K562 (cell line): ENCODE measurements at regions not wholly inside any gene's neighbourhood (a gene's known extent, or its start where the extent isn't known, plus 50 kb on each side); places are given as distances from the start of the nearest gene placed in this dataset.

Source experiments
- ATAC-seq: fragments of 200-7000 bp; cut with Tn5 transposase; 3 replicates; pipeline ENCODE4 v1.9.1; 2020; ENCODE audit warnings: moderate library complexity
- BruUV-seq: library from RNA; stranded (reverse); fragments of 400-500 nt; replicated peaks from 2 replicates; lab custom pipeline; 2021; lab: Mats Ljungman, UMichigan
- CTCF ChIA-PET: fragments of 300-600 bp; formaldehyde crosslinking; extraction: SDS; loops from one replicate; lab custom pipeline; 2021; ENCODE audit warnings: low intra/inter-chr PET ratio; lab: Yijun Ruan, JAX
- POLR2A ChIA-PET: fragments of 300-600, 350-650 bp; sonication (Branson Sonifier 250); formaldehyde crosslinking; extraction: SDS; loops from one replicate; lab custom pipeline; 2021; ENCODE audit warnings: antibody characterized with exemption, inconsistent platforms; lab: Yijun Ruan, JAX
- DNase-seq, 4 experiments: peaks; one replicate each; pipeline versions ENCODE4 v3.0.0 to v3.0.0-alpha.2; 2011 to 2018; ENCODE audit warnings: low spot score in 3 of 4, mixed read lengths in 3 of 4; ENCODE audit errors: extremely low read depth in 1 of 4
- FAIRE-seq: peaks from 2 replicates; lab custom pipeline; 2011; peaks lifted over from hg19 to GRCh38; lab: Jason Lieb, UNC
- H2AFZ ChIP-seq: 2 replicates; pipeline ENCODE4 v1.6.0; 2011; ENCODE audit warnings: low read depth, low read length, control low read depth, inconsistent platforms
- H3K27ac ChIP-seq: fragments of 200-600 bp; 3 replicates; pipeline ENCODE4 v1.8.0; 2011; ENCODE audit warnings: low read depth, mild to moderate bottlenecking, control low read depth, inconsistent platforms, low read length, moderate library complexity, mixed read lengths; ENCODE audit errors: extremely low read depth
- H3K27me3 ChIP-seq, 2 experiments: fragments of 300-600 bp in 1 of 2; 2 replicates in 1 of 2; 3 replicates in 1 of 2; pipeline versions ENCODE4 v1.6.0 to v1.8.0; 2011; ENCODE audit warnings: inconsistent platforms in 2 of 2, low read length in 2 of 2, mild to moderate bottlenecking in 1 of 2, mixed read lengths in 1 of 2, moderate library complexity in 1 of 2; ENCODE audit not compliant: control insufficient read depth in 2 of 2, insufficient read depth in 2 of 2
- H3K36me3 ChIP-seq: fragments of 300-600 bp; 3 replicates; pipeline ENCODE4 v1.8.0; 2011; ENCODE audit warnings: mild to moderate bottlenecking, low read length, inconsistent platforms; ENCODE audit not compliant: control insufficient read depth, insufficient read depth
- H3K4me1 ChIP-seq, 2 experiments: fragments of 200-600 bp in 1 of 2; replicated peaks in 1 of 2; 2 replicates in 1 of 2; 3 replicates in 1 of 2; pipeline versions ENCODE4 v1.5.1 to v1.8.0; 2011; ENCODE audit warnings: inconsistent platforms in 2 of 2, low read length in 2 of 2, mild to moderate bottlenecking in 1 of 2, mixed read lengths in 1 of 2, moderate library complexity in 1 of 2; ENCODE audit not compliant: control insufficient read depth in 2 of 2, insufficient read depth in 2 of 2
- H3K4me2 ChIP-seq: 2 replicates; pipeline ENCODE4 v1.6.1; 2011; ENCODE audit warnings: low read length, control low read depth, inconsistent platforms, mixed read lengths; ENCODE audit not compliant: insufficient read depth
- H3K4me3 ChIP-seq: fragments of 200-600 bp; sonication (generic), shearing (Covaris generic); 2 replicates; pipeline ENCODE4 v1.5.1; 2016; ENCODE audit warnings: control low read depth, inconsistent platforms
- H3K79me2 ChIP-seq: fragments of 200-600 bp; 3 replicates; pipeline ENCODE4 v1.8.0; 2011; ENCODE audit warnings: low read length, inconsistent platforms; ENCODE audit not compliant: control insufficient read depth, insufficient read depth
- H3K9ac ChIP-seq, 2 experiments: 2 replicates each; pipeline versions ENCODE4 v1.6.0 to v1.6.1; 2011; ENCODE audit warnings: low read depth in 2 of 2, low read length in 2 of 2, control low read depth in 1 of 2, inconsistent platforms in 1 of 2, mild to moderate bottlenecking in 1 of 2, mixed read lengths in 1 of 2; ENCODE audit not compliant: insufficient read depth in 1 of 2
- H3K9me1 ChIP-seq: one replicate; pipeline ENCODE4 v1.6.0; 2011; ENCODE audit warnings: inconsistent platforms, mild to moderate bottlenecking, low read length, moderate library complexity; ENCODE audit not compliant: control insufficient read depth, insufficient read depth
- H3K9me3 ChIP-seq: replicated peaks from 2 replicates; pipeline ENCODE4 v1.5.1; 2011; ENCODE audit warnings: low read depth, low read length, inconsistent platforms; ENCODE audit not compliant: control insufficient read depth, insufficient read depth
- H4K20me1 ChIP-seq: replicated peaks from 2 replicates; pipeline ENCODE4 v1.6.1; 2011; ENCODE audit warnings: low read length, inconsistent platforms, mixed read lengths; ENCODE audit not compliant: control insufficient read depth, insufficient read depth
- CEBPB ChIP-seq: fragments of 450-650 bp; IDR thresholded peaks from 2 replicates; pipeline ENCODE4 v1.6.1; 2016; ENCODE audit warnings: missing genetic modification characterization, missing compliant biosample characterization
- ELF1 ChIP-seq: fragments of 200-800 bp; sonication (Bioruptor generic); IDR thresholded peaks from 2 replicates; pipeline ENCODE4 v1.6.1; 2016; ENCODE audit warnings: missing genetic modification characterization, missing compliant biosample characterization
- NFRKB ChIP-seq: fragments of 450-650 bp; IDR thresholded peaks from 2 replicates; pipeline ENCODE4 v1.6.1; 2016; ENCODE audit warnings: low read depth
- RBM25 ChIP-seq: fragments of 200-400 bp; formaldehyde crosslinking; IDR thresholded peaks from 2 replicates; pipeline ENCODE4 v1.6.1; 2018; ENCODE audit warnings: low read length, low read depth, moderate library complexity; ENCODE audit not compliant: severe bottlenecking
- SAFB ChIP-seq: fragments of 200-400 bp; formaldehyde crosslinking; IDR thresholded peaks from 2 replicates; pipeline ENCODE4 v1.6.1; 2017; ENCODE audit warnings: low read depth, low read length, borderline replicate concordance
- SMAD3 ChIP-seq: fragments of 450-650 bp; formaldehyde crosslinking; conservative IDR thresholded peaks from 2 replicates; pipeline ENCODE4 v1.4.0; 2020; ENCODE audit warnings: mild to moderate bottlenecking
- SRF ChIP-seq, 2 experiments: fragments of 250-450, 450-650 bp in 1 of 2; sonication (Bioruptor Pico) in 1 of 2; sonication (generic) in 1 of 2; formaldehyde crosslinking; IDR thresholded peaks; 2 replicates each; pipeline versions ENCODE4 v1.5.0 to v1.5.1; 2020 to 2022; ENCODE audit warnings: mild to moderate bottlenecking in 1 of 2, missing genetic modification reagents in 1 of 2
- TCF7L2 ChIP-seq: fragments of 150-350 bp; IDR thresholded peaks from 2 replicates; pipeline ENCODE4 v1.6.1; 2016; ENCODE audit warnings: low read depth, mild to moderate bottlenecking, low read length, moderate library complexity
- TSC22D4 ChIP-seq: fragments of 450-650 bp; IDR thresholded peaks from 2 replicates; pipeline ENCODE4 v1.6.1; 2016; ENCODE audit warnings: missing genetic modification characterization, missing biosample characterization, control low read depth
- ZNF57 ChIP-seq: fragments of 450-650 bp; formaldehyde crosslinking; IDR thresholded peaks from 2 replicates; pipeline ENCODE4 v1.4.0; 2020; ENCODE audit warnings: mild to moderate bottlenecking, moderate library complexity
- WGBS: fragments of 100-300 bp; shearing (Covaris generic); methylation state at CpG from one replicate; pipeline ENCODE4 v1.1.6; 2016; ENCODE audit warnings: low coverage, mixed read lengths; ENCODE audit not compliant: insufficient coverage; ENCODE audit errors: missing lambda C conversion rate; 5-methylcytosine and 5-hydroxymethylcytosine counted together
- in situ Hi-C: fragments of 300-500 bp; cut with MboI; formaldehyde crosslinking; loops from 4 replicates; pipeline ENCODE4 v1.15.0; 2018; ENCODE audit warnings: inconsistent platforms, mixed read lengths
- intact Hi-C: fragments of 100-400 bp; cut with micrococcal nuclease; formaldehyde crosslinking; loops from 2 replicates; pipeline ENCODE4 v1.14.2; 2022
- TF ChIP-seq, protein P1 (sequence below): fragments of 250-450 bp; sonication (Bioruptor Pico); IDR thresholded peaks from 2 replicates; pipeline ENCODE4 v1.6.1; 2021; ENCODE audit warnings: mild to moderate bottlenecking
- TF ChIP-seq, protein P2 (sequence below): fragments of 250-450 bp; sonication (Bioruptor Pico); IDR thresholded peaks from 2 replicates; pipeline ENCODE4 v1.4.0; 2020; ENCODE audit warnings: mild to moderate bottlenecking, moderate library complexity
- TF ChIP-seq, protein P3 (sequence below): fragments of 250-450 bp; sonication (Bioruptor Pico); IDR thresholded peaks from 2 replicates; pipeline ENCODE4 v1.4.0; 2020

DNA sequence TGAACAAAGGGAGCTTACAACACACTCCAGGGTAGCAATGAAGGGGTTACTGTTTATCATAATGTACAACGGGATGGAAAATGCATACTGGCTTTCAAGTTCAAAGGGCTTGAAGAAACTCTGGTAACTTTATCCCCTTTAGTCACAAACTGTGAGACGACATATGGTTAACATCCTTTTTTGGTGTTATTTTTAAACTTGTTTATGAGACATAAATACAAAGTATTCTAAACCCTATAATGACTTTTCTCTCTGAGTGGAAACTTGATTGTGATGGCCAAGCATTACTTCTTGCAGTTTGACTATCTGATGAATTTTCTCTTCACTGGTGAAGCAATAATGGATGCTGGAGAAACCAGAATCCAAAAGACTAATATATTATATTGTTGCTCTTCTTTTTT, 62.0 kb upstream of the SEMA3A start:
- intact Hi-C loops = no loop called here
- H3K79me2 ChIP-seq = no peaks in the 10 kb centered on the region
- in situ Hi-C loops = no loop called here
- no peak for TF ChIP-seq CEBPB (tag)
- no peak for TF ChIP-seq SAFB
- TF ChIP-seq NFRKB = no peak
- TF ChIP-seq SRF (CRISPR knock-in tag; IDR thresholded peaks at IDR 0.05) = no peak
- TF ChIP-seq, protein P1, sequence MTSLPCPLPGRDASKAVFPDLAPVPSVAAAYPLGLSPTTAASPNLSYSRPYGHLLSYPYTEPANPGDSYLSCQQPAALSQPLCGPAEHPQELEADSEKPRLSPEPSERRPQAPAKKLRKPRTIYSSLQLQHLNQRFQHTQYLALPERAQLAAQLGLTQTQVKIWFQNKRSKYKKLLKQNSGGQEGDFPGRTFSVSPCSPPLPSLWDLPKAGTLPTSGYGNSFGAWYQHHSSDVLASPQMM = no peak
- TF ChIP-seq TCF7L2 = no peak
- TF ChIP-seq, all 486 proteins: peak for 0
- WGBS = 0% methylated on average over 2 of the region's 2 CpGs
- DNase-seq (no peak), ATAC-seq (no peak), FAIRE-seq (no peak)
- Histone ChIP-seq H2AFZ (no peak overlapping the region), H3K9ac (no peak overlapping the region), H3K36me3 (no peaks in the 10 kb centered on the region), H3K4me1 (no peaks in the 10 kb centered on the region), H3K27me3 (no peaks in the 10 kb centered on the region), H3K27ac (no peak overlapping the region), H3K4me2 (no peak overlapping the region), H3K4me3 (no peak overlapping the region), H3K9me3 (no peaks in the 10 kb centered on the region), H4K20me1 (no peaks in the 10 kb centered on the region), H3K9me1 (no peaks in the 10 kb centered on the region)
- no TSS peak for BruUV-seq
- CTCF ChIA-PET = no interaction called here
- POLR2A ChIA-PET = no interaction called here

DNA sequence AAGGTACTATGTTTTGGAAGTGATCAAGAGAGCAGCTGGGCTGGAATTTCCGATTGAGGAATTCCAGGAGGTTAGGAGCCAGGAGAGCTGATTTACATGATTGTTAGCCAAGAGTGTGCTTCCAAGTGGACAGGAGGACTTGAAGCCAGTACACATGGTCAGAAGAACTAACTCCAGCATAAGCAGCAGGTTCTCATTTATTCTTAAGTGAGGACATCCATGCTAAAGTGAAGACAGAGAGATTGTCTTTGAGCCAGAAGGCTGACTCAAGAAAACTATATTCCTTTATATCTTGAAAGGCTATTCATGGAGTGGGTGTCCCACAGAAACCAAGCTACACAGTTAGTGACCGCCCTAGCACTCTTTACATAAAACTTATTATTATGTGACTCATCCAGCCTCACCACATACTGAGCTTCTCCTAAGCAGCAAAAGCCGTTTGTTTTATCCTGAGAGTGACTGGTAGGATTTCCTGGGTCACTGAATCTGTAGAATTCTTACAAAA, 56.7 kb upstream of the SEMA3A start:
- Histone ChIP-seq H3K36me3 (no peaks in the 10 kb centered on the region), H2AFZ (no peak overlapping the region), H3K4me3 (no peak overlapping the region), H4K20me1 (no peaks in the 10 kb centered on the region), H3K27me3 (no peaks in the 10 kb centered on the region), H3K79me2 (no peaks in the 10 kb centered on the region), H3K4me2 (no peak overlapping the region), H3K4me1 (no peaks in the 10 kb centered on the region), H3K9ac (no peak overlapping the region), H3K9me1 (no peaks in the 10 kb centered on the region), H3K9me3 (0 out of 2 replicates have a peak, but pooled peaks cover 1% of the 10 kb centered on the region), H3K27ac (no peak overlapping the region)
- FAIRE-seq = no peak
- ATAC-seq = no peak
- 0% methylated on average over 3 of the region's 3 CpGs for WGBS
- BruUV-seq = no TSS peak
- POLR2A ChIA-PET = no interaction called here
- no peak for DNase-seq
- intact Hi-C loops = no loop called here
- CTCF ChIA-PET = no interaction called here
- in situ Hi-C loops = no loop called here
- TF ChIP-seq TSC22D4 (tag) (no peak), ZNF57 (CRISPR knock-in tag) (no peak), ELF1 (no peak), SMAD3 (CRISPR knock-in tag) (no peak), RBM25 (no peak)
- TF ChIP-seq, protein P2, sequence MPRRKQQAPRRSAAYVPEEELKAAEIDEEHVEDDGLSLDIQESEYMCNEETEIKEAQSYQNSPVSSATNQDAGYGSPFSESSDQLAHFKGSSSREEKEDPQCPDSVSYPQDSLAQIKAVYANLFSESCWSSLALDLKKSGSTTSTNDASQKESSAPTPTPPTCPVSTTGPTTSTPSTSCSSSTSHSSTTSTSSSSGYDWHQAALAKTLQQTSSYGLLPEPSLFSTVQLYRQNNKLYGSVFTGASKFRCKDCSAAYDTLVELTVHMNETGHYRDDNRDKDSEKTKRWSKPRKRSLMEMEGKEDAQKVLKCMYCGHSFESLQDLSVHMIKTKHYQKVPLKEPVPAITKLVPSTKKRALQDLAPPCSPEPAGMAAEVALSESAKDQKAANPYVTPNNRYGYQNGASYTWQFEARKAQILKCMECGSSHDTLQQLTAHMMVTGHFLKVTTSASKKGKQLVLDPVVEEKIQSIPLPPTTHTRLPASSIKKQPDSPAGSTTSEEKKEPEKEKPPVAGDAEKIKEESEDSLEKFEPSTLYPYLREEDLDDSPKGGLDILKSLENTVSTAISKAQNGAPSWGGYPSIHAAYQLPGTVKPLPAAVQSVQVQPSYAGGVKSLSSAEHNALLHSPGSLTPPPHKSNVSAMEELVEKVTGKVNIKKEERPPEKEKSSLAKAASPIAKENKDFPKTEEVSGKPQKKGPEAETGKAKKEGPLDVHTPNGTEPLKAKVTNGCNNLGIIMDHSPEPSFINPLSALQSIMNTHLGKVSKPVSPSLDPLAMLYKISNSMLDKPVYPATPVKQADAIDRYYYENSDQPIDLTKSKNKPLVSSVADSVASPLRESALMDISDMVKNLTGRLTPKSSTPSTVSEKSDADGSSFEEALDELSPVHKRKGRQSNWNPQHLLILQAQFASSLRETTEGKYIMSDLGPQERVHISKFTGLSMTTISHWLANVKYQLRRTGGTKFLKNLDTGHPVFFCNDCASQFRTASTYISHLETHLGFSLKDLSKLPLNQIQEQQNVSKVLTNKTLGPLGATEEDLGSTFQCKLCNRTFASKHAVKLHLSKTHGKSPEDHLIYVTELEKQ (CRISPR knock-in tag) = no peak
- TF ChIP-seq, protein P3, sequence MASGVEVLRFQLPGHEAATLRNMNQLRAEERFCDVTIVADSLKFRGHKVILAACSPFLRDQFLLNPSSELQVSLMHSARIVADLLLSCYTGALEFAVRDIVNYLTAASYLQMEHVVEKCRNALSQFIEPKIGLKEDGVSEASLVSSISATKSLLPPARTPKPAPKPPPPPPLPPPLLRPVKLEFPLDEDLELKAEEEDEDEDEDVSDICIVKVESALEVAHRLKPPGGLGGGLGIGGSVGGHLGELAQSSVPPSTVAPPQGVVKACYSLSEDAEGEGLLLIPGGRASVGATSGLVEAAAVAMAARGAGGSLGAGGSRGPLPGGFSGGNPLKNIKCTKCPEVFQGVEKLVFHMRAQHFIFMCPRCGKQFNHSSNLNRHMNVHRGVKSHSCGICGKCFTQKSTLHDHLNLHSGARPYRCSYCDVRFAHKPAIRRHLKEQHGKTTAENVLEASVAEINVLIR = no peak
